H9 (cell line): ENCODE measurements at regions not wholly inside any gene's neighbourhood (a gene's known extent, or its start where the extent isn't known, plus 50 kb on each side); places are given as distances from the start of the nearest gene placed in this dataset.

Experiments
- DNase-seq: peaks from one replicate; pipeline ENCODE4 v3.0.0-alpha.2; 2017
- H2AFZ ChIP-seq: one replicate; pipeline ENCODE4 v1.6.1; 2013; ENCODE audit warnings: mild to moderate bottlenecking, low read length, control low read depth, moderate library complexity
- H2AK5ac ChIP-seq: 2 replicates; pipeline ENCODE4 v1.6.1; 2013; ENCODE audit warnings: low read length, control low read depth, mixed read lengths; ENCODE audit not compliant: insufficient read length
- H2BK120ac ChIP-seq: one replicate; pipeline ENCODE4 v1.6.1; 2013; ENCODE audit warnings: low read depth, mild to moderate bottlenecking, low read length, control low read depth, inconsistent platforms; ENCODE audit not compliant: poor library complexity, severe bottlenecking
- H2BK12ac ChIP-seq: 2 replicates; pipeline ENCODE4 v1.6.1; 2013; ENCODE audit warnings: low read length, control low read depth, mixed read lengths, low read depth; ENCODE audit not compliant: insufficient read length
- H2BK15ac ChIP-seq: 2 replicates; pipeline ENCODE4 v1.6.1; 2013; ENCODE audit warnings: low read depth, low read length, control low read depth
- H2BK20ac ChIP-seq: one replicate; pipeline ENCODE4 v1.6.1; 2013; ENCODE audit warnings: low read depth, mild to moderate bottlenecking, low read length, control low read depth, inconsistent platforms; ENCODE audit not compliant: poor library complexity, severe bottlenecking
- H2BK5ac ChIP-seq: 2 replicates; pipeline ENCODE4 v1.6.1; 2013; ENCODE audit warnings: low read length, control low read depth, mixed read lengths; ENCODE audit not compliant: insufficient read length
- H3K14ac ChIP-seq: 2 replicates; pipeline ENCODE4 v1.6.1; 2013; ENCODE audit warnings: low read length, control low read depth; ENCODE audit not compliant: insufficient read depth
- H3K18ac ChIP-seq: 2 replicates; pipeline ENCODE4 v1.6.1; 2013; ENCODE audit warnings: low read depth, mild to moderate bottlenecking, mixed read lengths, low read length, control low read depth; ENCODE audit not compliant: insufficient read length
- H3K23ac ChIP-seq: 2 replicates; pipeline ENCODE4 v1.6.1; 2013; ENCODE audit warnings: low read length, control low read depth, mixed read lengths, low read depth; ENCODE audit not compliant: insufficient read length
- H3K23me2 ChIP-seq: 2 replicates; pipeline ENCODE4 v1.6.1; 2013; ENCODE audit warnings: low read depth, mild to moderate bottlenecking, mixed read lengths, low read length, control low read depth; ENCODE audit not compliant: insufficient read length, poor library complexity, severe bottlenecking
- H3K27ac ChIP-seq: 2 replicates; pipeline ENCODE4 v1.5.1; 2013; ENCODE audit warnings: low read length, control low read depth, mixed read lengths, low read depth; ENCODE audit not compliant: insufficient read length
- H3K27me3 ChIP-seq: 2 replicates; pipeline ENCODE4 v1.6.1; 2013; ENCODE audit warnings: low read length, control low read depth, inconsistent platforms; ENCODE audit not compliant: insufficient read depth
- H3K4ac ChIP-seq: 2 replicates; pipeline ENCODE4 v1.6.1; 2013; ENCODE audit warnings: low read depth, mild to moderate bottlenecking, control low read depth, inconsistent platforms, low read length, moderate library complexity
- H3K4me1 ChIP-seq: 2 replicates; pipeline ENCODE4 v1.6.1; 2013; ENCODE audit warnings: low read length, control low read depth, inconsistent platforms; ENCODE audit not compliant: insufficient read depth
- H3K4me2 ChIP-seq: 2 replicates; pipeline ENCODE4 v1.6.1; 2013; ENCODE audit warnings: low read length, control low read depth, mixed read lengths; ENCODE audit not compliant: insufficient read length, insufficient read depth
- H3K56ac ChIP-seq: 2 replicates; pipeline ENCODE4 v1.6.1; 2013; ENCODE audit warnings: low read depth, mild to moderate bottlenecking, mixed read lengths, low read length, control low read depth; ENCODE audit not compliant: insufficient read length
- H3K79me1 ChIP-seq: 2 replicates; pipeline ENCODE4 v1.6.1; 2013; ENCODE audit warnings: low read depth, mild to moderate bottlenecking, moderate library complexity, low read length, control low read depth, inconsistent platforms; ENCODE audit not compliant: insufficient read depth, poor library complexity, severe bottlenecking
- H3K79me2 ChIP-seq: 2 replicates; pipeline ENCODE4 v1.6.1; 2013; ENCODE audit warnings: low read length, control low read depth, inconsistent platforms; ENCODE audit not compliant: insufficient read depth
- H3K9ac ChIP-seq: 2 replicates; pipeline ENCODE4 v1.6.1; 2013; ENCODE audit warnings: low read length, control low read depth, mixed read lengths; ENCODE audit not compliant: insufficient read length; ENCODE audit errors: extremely low read depth
- H3K9me3 ChIP-seq: one replicate; pipeline ENCODE4 v1.6.1; 2013; ENCODE audit warnings: low read depth, low read length, inconsistent platforms; ENCODE audit not compliant: control insufficient read depth
- H3T11ph ChIP-seq: one replicate; pipeline ENCODE4 v1.6.1; 2013; ENCODE audit warnings: mild to moderate bottlenecking, low read length, control low read depth, inconsistent platforms
- H4K20me1 ChIP-seq: one replicate; pipeline ENCODE4 v1.6.1; 2013; ENCODE audit not compliant: control insufficient read depth, insufficient read length, insufficient read depth
- H4K5ac ChIP-seq: 2 replicates; pipeline ENCODE4 v1.6.1; 2013; ENCODE audit warnings: low read depth, mild to moderate bottlenecking, mixed read lengths, low read length, control low read depth; ENCODE audit not compliant: insufficient read length
- H4K8ac ChIP-seq: replicated peaks from 2 replicates; pipeline ENCODE4 v1.6.1; 2013; ENCODE audit warnings: low read length, control low read depth, mixed read lengths, low read depth; ENCODE audit not compliant: insufficient read length
- H4K91ac ChIP-seq: 2 replicates; pipeline ENCODE4 v1.6.1; 2013; ENCODE audit warnings: low read depth, mild to moderate bottlenecking, moderate library complexity, mixed read lengths, low read length, control low read depth; ENCODE audit not compliant: insufficient read length
- H3K27ac Mint-ChIP-seq, 3 experiments: 2 replicates in 2 of 3; 3 replicates in 1 of 3; pipeline ENCODE4 v1.8.0; 2020 to 2021; ENCODE audit warnings: mixed read lengths in 3 of 3, mild to moderate bottlenecking in 1 of 3, moderate library complexity in 1 of 3
- H3K27me3 Mint-ChIP-seq: 2 replicates; pipeline ENCODE4 v1.8.0; 2021; ENCODE audit warnings: low read depth, mild to moderate bottlenecking, moderate library complexity, mixed read lengths
- H3K36me3 Mint-ChIP-seq, 3 experiments: 2 replicates in 2 of 3; 3 replicates in 1 of 3; pipeline ENCODE4 v1.8.0; 2020 to 2021; ENCODE audit warnings: low read depth in 3 of 3, mixed read lengths in 3 of 3; ENCODE audit not compliant: insufficient read depth in 1 of 3
- H3K4me1 Mint-ChIP-seq, 2 experiments: 2 replicates each; pipeline ENCODE4 v1.8.0; 2020; ENCODE audit warnings: mixed read lengths in 2 of 2
- H3K4me3 Mint-ChIP-seq, 2 experiments: 2 replicates in 1 of 2; 3 replicates in 1 of 2; pipeline ENCODE4 v1.8.0; 2020 to 2021; ENCODE audit warnings: mild to moderate bottlenecking in 2 of 2, mixed read lengths in 2 of 2, moderate library complexity in 1 of 2
- H3K9me3 Mint-ChIP-seq, 2 experiments: 2 replicates in 1 of 2; 3 replicates in 1 of 2; pipeline ENCODE4 v1.8.0; 2020; ENCODE audit warnings: mild to moderate bottlenecking in 2 of 2, mixed read lengths in 2 of 2, moderate library complexity in 1 of 2
- CTCF ChIP-seq: fragments of 200-600 bp; sonication (generic); conservative IDR thresholded peaks from 3 replicates; pipeline ENCODE4 v1.8.0; 2021; ENCODE audit warnings: antibody characterized with exemption, mild to moderate bottlenecking
- WGBS: extraction: QIAGEN DNeasy Blood & Tissue Kit; methylation state at CpG from one replicate; pipeline ENCODE4 v1.1.7; 2013; ENCODE audit warnings: missing lambda C conversion rate, low lambda C conversion rate, mixed read lengths; ENCODE audit not compliant: insufficient read length; ENCODE audit errors: extremely low coverage; 5-methylcytosine and 5-hydroxymethylcytosine counted together

- no peak overlapping the region for H4K91ac ChIP-seq
- no peaks in the 10 kb centered on the region for H3K27me3 Mint-ChIP-seq
- WGBS = no CpG with 5 or more reads among the region's 3 CpGs
- H2BK15ac ChIP-seq = no peak overlapping the region
- no peak overlapping the region for H3T11ph ChIP-seq
- TF ChIP-seq CTCF = no peak
- H2BK20ac ChIP-seq = no peak overlapping the region
- H4K20me1 ChIP-seq = no peaks in the 10 kb centered on the region
- no peaks in the 10 kb centered on the region for H3K4me1 ChIP-seq
- no peak overlapping the region for H3K27ac ChIP-seq
- no peak overlapping the region for H2BK12ac ChIP-seq
- no peak overlapping the region for H2BK5ac ChIP-seq
- H3K27me3 ChIP-seq = no peaks in the 10 kb centered on the region
- H3K23ac ChIP-seq = no peak overlapping the region
- no peaks in the 10 kb centered on the region for H3K9me3 Mint-ChIP-seq
- no peak overlapping the region for H2AK5ac ChIP-seq
- no peak overlapping the region for H2BK120ac ChIP-seq
- H3K4me2 ChIP-seq = no peak overlapping the region
- DNase-seq = no peak
- no peaks in the 10 kb centered on the region for H3K9me3 ChIP-seq
- H4K8ac ChIP-seq = no peak overlapping the region
- H3K36me3 Mint-ChIP-seq = no peaks in the 10 kb centered on the region
- no peak overlapping the region for H4K5ac ChIP-seq
- no peaks in the 10 kb centered on the region for H3K23me2 ChIP-seq
- H3K4ac ChIP-seq = no peak overlapping the region
- H3K4me1 Mint-ChIP-seq = peaks cover under 1 to 4% of the 10 kb centered on the region in 2 experiments; a peak in 2 of 4 replicates
- no peak overlapping the region for H3K9ac ChIP-seq
- no peak overlapping the region for H3K18ac ChIP-seq
- H3K79me1 ChIP-seq = no peaks in the 10 kb centered on the region
- no peak overlapping the region for H3K14ac ChIP-seq
- H2AFZ ChIP-seq = no peak overlapping the region
- no peak overlapping the region for H3K4me3 Mint-ChIP-seq
- no peak overlapping the region for H3K27ac Mint-ChIP-seq
- H3K56ac ChIP-seq = no peak overlapping the region
- no peaks in the 10 kb centered on the region for H3K79me2 ChIP-seq
Measured at GRCh38 chr3:1783995-1784394, 314.7 kb upstream of the CNTN4 start.
